GM10847 (cell line): ENCODE measurements at regions not wholly inside any gene's neighbourhood (a gene's known extent, or its start where the extent isn't known, plus 50 kb on each side); places are given as distances from the start of the nearest gene placed in this dataset.

ENCODE experiments used
- POLR2A ChIP-seq: IDR thresholded peaks from 2 replicates; pipeline ENCODE4 v1.6.1; 2011; ENCODE audit not compliant: insufficient read length; ENCODE audit errors: extremely low read depth

- TF ChIP-seq POLR2A, result no peak
These were observed 100.2 kb downstream of the GPR85 start for GRCh38 chr7:112986256-112987031.

- no peak for TF ChIP-seq POLR2A
These were observed 101.1 kb downstream of the GPR85 start for GRCh38 chr7:112985377-112985987.

GRCh38 chr7:112982441-112983063, 104.1 kb downstream of the GPR85 start:
- TF ChIP-seq POLR2A, result no peak

- TF ChIP-seq POLR2A, result no peak
These were observed 104.7 kb downstream of the GPR85 start for GRCh38 chr7:112981966-112982365.

GRCh38 chr7:112970771-112971170, 115.9 kb downstream of the GPR85 start:
- TF ChIP-seq POLR2A, result no peak

- TF ChIP-seq POLR2A, result no peak
These were observed 116.7 kb downstream of the GPR85 start for GRCh38 chr7:112969946-112970345.

- no peak for TF ChIP-seq POLR2A
These were observed 121.1 kb downstream of the GPR85 start for GRCh38 chr7:112965506-112965905.

GRCh38 chr7:112963634-112964033, 123.0 kb downstream of the GPR85 start:
- no peak for TF ChIP-seq POLR2A

- no peak for TF ChIP-seq POLR2A
These were observed 123.8 kb downstream of the GPR85 start for GRCh38 chr7:112962815-112963214.

GRCh38 chr7:112959276-112959675, 127.4 kb downstream of the GPR85 start:
- no peak for TF ChIP-seq POLR2A

GRCh38 chr7:112958775-112959174, 127.9 kb downstream of the GPR85 start:
- no peak for TF ChIP-seq POLR2A

GRCh38 chr7:112957901-112958300, 128.7 kb downstream of the GPR85 start:
- no peak for TF ChIP-seq POLR2A

GRCh38 chr7:112951070-112951469, 135.6 kb downstream of the GPR85 start:
- TF ChIP-seq POLR2A, result no peak

GRCh38 chr7:112946350-112946749, 140.3 kb downstream of the GPR85 start:
- no peak for TF ChIP-seq POLR2A

GRCh38 chr7:112945046-112945445, 141.6 kb downstream of the GPR85 start:
- no peak for TF ChIP-seq POLR2A

- no peak for TF ChIP-seq POLR2A
These were observed 143.6 kb downstream of the GPR85 start for GRCh38 chr7:112942981-112943380.

- no peak for TF ChIP-seq POLR2A
These were observed 146.3 kb downstream of the GPR85 start for GRCh38 chr7:112940314-112940732.
